Prostate gland (tissue), 2 donors: ENCODE measurements at regions not wholly inside any gene's neighbourhood (a gene's known extent, or its start where the extent isn't known, plus 50 kb on each side); places are given as distances from the start of the nearest gene placed in this dataset.

Source experiments
- CTCF ChIP-seq, 4 experiments: fragments of 200-600 bp in 2 of 4; fragments of 450-650 bp in 2 of 4; sonication (generic) in 2 of 4; IDR thresholded peaks; 1 replicate in 3 of 4; 2 replicates in 1 of 4; pipeline ENCODE4 v1.5.1; 2016 to 2019; ENCODE audit warnings: antibody characterized with exemption in 4 of 4, mild to moderate bottlenecking in 2 of 4, moderate library complexity in 2 of 4
- POLR2A ChIP-seq: fragments of 450-650 bp; IDR thresholded peaks from one replicate; pipeline ENCODE4 v1.6.1; 2016; ENCODE audit warnings: antibody characterized with exemption, mild to moderate bottlenecking
- POLR2AphosphoS5 ChIP-seq: sonication (generic); formaldehyde crosslinking; IDR thresholded peaks from one replicate; pipeline ENCODE4 v1.6.1; 2017; ENCODE audit warnings: antibody characterized with exemption

GRCh38 chr5:162882629-162883028, 554.8 kb upstream of the CCNG1 start:
- no peak for TF ChIP-seq POLR2AphosphoS5
- no peak for TF ChIP-seq POLR2A
- TF ChIP-seq CTCF (IDR thresholded peaks at IDR 0.05) = no peak
